H9 (cell line): ENCODE measurements at regions not wholly inside any gene's neighbourhood (a gene's known extent, or its start where the extent isn't known, plus 50 kb on each side); places are given as distances from the start of the nearest gene placed in this dataset.

Experiments
- DNase-seq: peaks from one replicate; pipeline ENCODE4 v3.0.0-alpha.2; 2017
- H2AFZ ChIP-seq: one replicate; pipeline ENCODE4 v1.6.1; 2013; ENCODE audit warnings: mild to moderate bottlenecking, low read length, control low read depth, moderate library complexity
- H2AK5ac ChIP-seq: 2 replicates; pipeline ENCODE4 v1.6.1; 2013; ENCODE audit warnings: low read length, control low read depth, mixed read lengths; ENCODE audit not compliant: insufficient read length
- H2BK120ac ChIP-seq: one replicate; pipeline ENCODE4 v1.6.1; 2013; ENCODE audit warnings: low read depth, mild to moderate bottlenecking, low read length, control low read depth, inconsistent platforms; ENCODE audit not compliant: poor library complexity, severe bottlenecking
- H2BK12ac ChIP-seq: 2 replicates; pipeline ENCODE4 v1.6.1; 2013; ENCODE audit warnings: low read length, control low read depth, mixed read lengths, low read depth; ENCODE audit not compliant: insufficient read length
- H2BK15ac ChIP-seq: 2 replicates; pipeline ENCODE4 v1.6.1; 2013; ENCODE audit warnings: low read depth, low read length, control low read depth
- H2BK20ac ChIP-seq: one replicate; pipeline ENCODE4 v1.6.1; 2013; ENCODE audit warnings: low read depth, mild to moderate bottlenecking, low read length, control low read depth, inconsistent platforms; ENCODE audit not compliant: poor library complexity, severe bottlenecking
- H2BK5ac ChIP-seq: 2 replicates; pipeline ENCODE4 v1.6.1; 2013; ENCODE audit warnings: low read length, control low read depth, mixed read lengths; ENCODE audit not compliant: insufficient read length
- H3K14ac ChIP-seq: 2 replicates; pipeline ENCODE4 v1.6.1; 2013; ENCODE audit warnings: low read length, control low read depth; ENCODE audit not compliant: insufficient read depth
- H3K18ac ChIP-seq: 2 replicates; pipeline ENCODE4 v1.6.1; 2013; ENCODE audit warnings: low read depth, mild to moderate bottlenecking, mixed read lengths, low read length, control low read depth; ENCODE audit not compliant: insufficient read length
- H3K23ac ChIP-seq: 2 replicates; pipeline ENCODE4 v1.6.1; 2013; ENCODE audit warnings: low read length, control low read depth, mixed read lengths, low read depth; ENCODE audit not compliant: insufficient read length
- H3K23me2 ChIP-seq: 2 replicates; pipeline ENCODE4 v1.6.1; 2013; ENCODE audit warnings: low read depth, mild to moderate bottlenecking, mixed read lengths, low read length, control low read depth; ENCODE audit not compliant: insufficient read length, poor library complexity, severe bottlenecking
- H3K27ac ChIP-seq: 2 replicates; pipeline ENCODE4 v1.5.1; 2013; ENCODE audit warnings: low read length, control low read depth, mixed read lengths, low read depth; ENCODE audit not compliant: insufficient read length
- H3K27me3 ChIP-seq: 2 replicates; pipeline ENCODE4 v1.6.1; 2013; ENCODE audit warnings: low read length, control low read depth, inconsistent platforms; ENCODE audit not compliant: insufficient read depth
- H3K4ac ChIP-seq: 2 replicates; pipeline ENCODE4 v1.6.1; 2013; ENCODE audit warnings: low read depth, mild to moderate bottlenecking, control low read depth, inconsistent platforms, low read length, moderate library complexity
- H3K4me1 ChIP-seq: 2 replicates; pipeline ENCODE4 v1.6.1; 2013; ENCODE audit warnings: low read length, control low read depth, inconsistent platforms; ENCODE audit not compliant: insufficient read depth
- H3K4me2 ChIP-seq: 2 replicates; pipeline ENCODE4 v1.6.1; 2013; ENCODE audit warnings: low read length, control low read depth, mixed read lengths; ENCODE audit not compliant: insufficient read length, insufficient read depth
- H3K56ac ChIP-seq: 2 replicates; pipeline ENCODE4 v1.6.1; 2013; ENCODE audit warnings: low read depth, mild to moderate bottlenecking, mixed read lengths, low read length, control low read depth; ENCODE audit not compliant: insufficient read length
- H3K79me1 ChIP-seq: 2 replicates; pipeline ENCODE4 v1.6.1; 2013; ENCODE audit warnings: low read depth, mild to moderate bottlenecking, moderate library complexity, low read length, control low read depth, inconsistent platforms; ENCODE audit not compliant: insufficient read depth, poor library complexity, severe bottlenecking
- H3K79me2 ChIP-seq: 2 replicates; pipeline ENCODE4 v1.6.1; 2013; ENCODE audit warnings: low read length, control low read depth, inconsistent platforms; ENCODE audit not compliant: insufficient read depth
- H3K9ac ChIP-seq: 2 replicates; pipeline ENCODE4 v1.6.1; 2013; ENCODE audit warnings: low read length, control low read depth, mixed read lengths; ENCODE audit not compliant: insufficient read length; ENCODE audit errors: extremely low read depth
- H3K9me3 ChIP-seq: one replicate; pipeline ENCODE4 v1.6.1; 2013; ENCODE audit warnings: low read depth, low read length, inconsistent platforms; ENCODE audit not compliant: control insufficient read depth
- H3T11ph ChIP-seq: one replicate; pipeline ENCODE4 v1.6.1; 2013; ENCODE audit warnings: mild to moderate bottlenecking, low read length, control low read depth, inconsistent platforms
- H4K20me1 ChIP-seq: one replicate; pipeline ENCODE4 v1.6.1; 2013; ENCODE audit not compliant: control insufficient read depth, insufficient read length, insufficient read depth
- H4K5ac ChIP-seq: 2 replicates; pipeline ENCODE4 v1.6.1; 2013; ENCODE audit warnings: low read depth, mild to moderate bottlenecking, mixed read lengths, low read length, control low read depth; ENCODE audit not compliant: insufficient read length
- H4K8ac ChIP-seq: replicated peaks from 2 replicates; pipeline ENCODE4 v1.6.1; 2013; ENCODE audit warnings: low read length, control low read depth, mixed read lengths, low read depth; ENCODE audit not compliant: insufficient read length
- H4K91ac ChIP-seq: 2 replicates; pipeline ENCODE4 v1.6.1; 2013; ENCODE audit warnings: low read depth, mild to moderate bottlenecking, moderate library complexity, mixed read lengths, low read length, control low read depth; ENCODE audit not compliant: insufficient read length
- H3K27ac Mint-ChIP-seq, 3 experiments: 2 replicates in 2 of 3; 3 replicates in 1 of 3; pipeline ENCODE4 v1.8.0; 2020 to 2021; ENCODE audit warnings: mixed read lengths in 3 of 3, mild to moderate bottlenecking in 1 of 3, moderate library complexity in 1 of 3
- H3K27me3 Mint-ChIP-seq: 2 replicates; pipeline ENCODE4 v1.8.0; 2021; ENCODE audit warnings: low read depth, mild to moderate bottlenecking, moderate library complexity, mixed read lengths
- H3K36me3 Mint-ChIP-seq, 3 experiments: 2 replicates in 2 of 3; 3 replicates in 1 of 3; pipeline ENCODE4 v1.8.0; 2020 to 2021; ENCODE audit warnings: low read depth in 3 of 3, mixed read lengths in 3 of 3; ENCODE audit not compliant: insufficient read depth in 1 of 3
- H3K4me1 Mint-ChIP-seq, 2 experiments: 2 replicates each; pipeline ENCODE4 v1.8.0; 2020; ENCODE audit warnings: mixed read lengths in 2 of 2
- H3K4me3 Mint-ChIP-seq, 2 experiments: 2 replicates in 1 of 2; 3 replicates in 1 of 2; pipeline ENCODE4 v1.8.0; 2020 to 2021; ENCODE audit warnings: mild to moderate bottlenecking in 2 of 2, mixed read lengths in 2 of 2, moderate library complexity in 1 of 2
- H3K9me3 Mint-ChIP-seq, 2 experiments: 2 replicates in 1 of 2; 3 replicates in 1 of 2; pipeline ENCODE4 v1.8.0; 2020; ENCODE audit warnings: mild to moderate bottlenecking in 2 of 2, mixed read lengths in 2 of 2, moderate library complexity in 1 of 2
- WGBS: extraction: QIAGEN DNeasy Blood & Tissue Kit; methylation state at CpG from one replicate; pipeline ENCODE4 v1.1.7; 2013; ENCODE audit warnings: missing lambda C conversion rate, low lambda C conversion rate, mixed read lengths; ENCODE audit not compliant: insufficient read length; ENCODE audit errors: extremely low coverage; 5-methylcytosine and 5-hydroxymethylcytosine counted together
- TF ChIP-seq, protein P1 (sequence below): fragments of 200-600 bp; sonication (generic); conservative IDR thresholded peaks from 3 replicates; pipeline ENCODE4 v1.8.0; 2021; ENCODE audit warnings: antibody characterized with exemption, mild to moderate bottlenecking

DNA sequence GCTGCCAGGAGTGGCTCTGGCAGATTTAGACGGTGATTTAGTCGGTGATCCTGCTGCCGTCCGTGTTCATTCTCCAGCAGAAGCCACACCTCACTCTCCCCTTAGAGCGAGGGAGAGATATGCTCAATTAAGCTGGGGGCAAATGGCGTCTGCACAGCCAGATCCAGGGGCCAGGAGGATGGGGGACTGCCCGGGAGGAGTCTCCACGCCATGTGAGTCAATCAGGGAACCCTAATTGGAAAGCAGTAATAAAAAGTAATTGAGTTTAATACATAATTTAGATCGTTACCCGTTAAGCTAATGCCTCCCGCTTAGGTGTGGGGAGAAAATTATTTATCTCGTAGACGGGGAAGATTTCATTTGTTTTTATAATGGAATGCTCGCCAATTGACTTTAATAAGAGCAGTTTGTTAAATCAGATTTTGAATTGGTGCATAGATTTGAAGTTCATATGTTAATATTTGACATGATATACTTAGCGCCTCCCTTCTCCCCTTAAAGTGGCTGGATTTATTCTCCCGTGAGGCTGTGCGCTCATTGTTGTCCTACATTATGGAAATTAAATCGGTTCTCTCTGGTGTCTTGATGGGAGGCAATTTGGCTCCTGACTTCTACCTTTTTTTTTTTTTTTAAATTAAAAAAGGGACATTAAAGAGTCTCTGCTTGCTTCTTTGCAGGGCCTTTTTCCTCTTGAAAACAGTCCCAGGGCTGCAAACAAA lies 104.9 kb upstream of the C14orf180 start:
- Histone ChIP-seq H3K56ac (no peak overlapping the region), H3K79me1 (no peaks in the 10 kb centered on the region), H3K23me2 (no peaks in the 10 kb centered on the region), H2BK5ac (no peak overlapping the region), H2BK15ac (no peak overlapping the region), H3K4me2 (no peak overlapping the region), H3K18ac (no peak overlapping the region), H3K27ac (no peak overlapping the region), H2BK120ac (no peak overlapping the region), H3K4me1 (no peaks in the 10 kb centered on the region), H3T11ph (no peak overlapping the region), H4K91ac (no peak overlapping the region), H2AK5ac (no peak overlapping the region), H3K4ac (no peak overlapping the region), H3K14ac (no peak overlapping the region), H3K79me2 (no peaks in the 10 kb centered on the region), H3K9me3 (no peaks in the 10 kb centered on the region), H2BK12ac (no peak overlapping the region), H3K23ac (no peak overlapping the region), H2AFZ (no peak overlapping the region), H4K20me1 (no peaks in the 10 kb centered on the region), H3K9ac (no peak overlapping the region), H4K8ac (no peak overlapping the region), H3K27me3 (no peaks in the 10 kb centered on the region), H4K5ac (no peak overlapping the region), H2BK20ac (no peak overlapping the region)
- Mint-ChIP-seq H3K27me3 (peaks cover 5% of the 10 kb centered on the region), H3K36me3 (peaks cover 0 to 2% (median 0%) of the 10 kb centered on the region in 3 experiments; a peak in 1 of 7 replicates), H3K4me3 (no peak overlapping the region), H3K4me1 (peaks cover 0 to 10% of the 10 kb centered on the region in 2 experiments; a peak in 2 of 4 replicates), H3K27ac (no peak overlapping the region), H3K9me3 (peaks cover 0 to 3% of the 10 kb centered on the region in 2 experiments; a peak in 4 of 5 replicates)
- no CpG with 5 or more reads among the region's 18 CpGs for WGBS
- DNase-seq: no peak
- TF ChIP-seq, protein P1, sequence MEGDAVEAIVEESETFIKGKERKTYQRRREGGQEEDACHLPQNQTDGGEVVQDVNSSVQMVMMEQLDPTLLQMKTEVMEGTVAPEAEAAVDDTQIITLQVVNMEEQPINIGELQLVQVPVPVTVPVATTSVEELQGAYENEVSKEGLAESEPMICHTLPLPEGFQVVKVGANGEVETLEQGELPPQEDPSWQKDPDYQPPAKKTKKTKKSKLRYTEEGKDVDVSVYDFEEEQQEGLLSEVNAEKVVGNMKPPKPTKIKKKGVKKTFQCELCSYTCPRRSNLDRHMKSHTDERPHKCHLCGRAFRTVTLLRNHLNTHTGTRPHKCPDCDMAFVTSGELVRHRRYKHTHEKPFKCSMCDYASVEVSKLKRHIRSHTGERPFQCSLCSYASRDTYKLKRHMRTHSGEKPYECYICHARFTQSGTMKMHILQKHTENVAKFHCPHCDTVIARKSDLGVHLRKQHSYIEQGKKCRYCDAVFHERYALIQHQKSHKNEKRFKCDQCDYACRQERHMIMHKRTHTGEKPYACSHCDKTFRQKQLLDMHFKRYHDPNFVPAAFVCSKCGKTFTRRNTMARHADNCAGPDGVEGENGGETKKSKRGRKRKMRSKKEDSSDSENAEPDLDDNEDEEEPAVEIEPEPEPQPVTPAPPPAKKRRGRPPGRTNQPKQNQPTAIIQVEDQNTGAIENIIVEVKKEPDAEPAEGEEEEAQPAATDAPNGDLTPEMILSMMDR: no peak
